ENCODE measurements at regions not wholly inside any gene's neighbourhood (a gene's known extent, or its start where the extent isn't known, plus 50 kb on each side); places are given as distances from the start of the nearest gene placed in this dataset.

GRCh38 chr11:80944758-80945157, 1503.9 kb upstream of the TENM4 start:
- no peak overlapping the region for H3K9ac ChIP-seq (replicated peaks; ENCODE audit: extremely low read depth, insufficient read depth, low read length)
- H3K9me1 ChIP-seq (replicated peaks; ENCODE audit: control insufficient read depth, extremely low read depth, insufficient read depth, low read length) = no peaks in the 10 kb centered on the region
- ChIA-PET CTCF (no interaction called here), POLR2A (no interaction called here)
- H3K9me3 ChIP-seq (replicated peaks; ENCODE audit: control insufficient read depth, insufficient read depth, low read length) = no peaks in the 10 kb centered on the region
- intact Hi-C loops (cut with micrococcal nuclease) = no loop called here
- BruUV-seq (replicated peaks) = no TSS peak
- no peaks in the 10 kb centered on the region for H3K36me3 ChIP-seq (ENCODE audit: control insufficient read depth in 2 of 2, extremely low read depth in 1 of 2, insufficient read depth in 2 of 2, low read length in 2 of 2)
- DNase-seq (ENCODE audit: low read depth, low spot score) (no peak), FAIRE-seq (no peak)
- no peaks in the 10 kb centered on the region for H3K4me1 ChIP-seq (ENCODE audit: control insufficient read depth, extremely low read depth, insufficient read depth, low read length)
- H3K27me3 ChIP-seq (ENCODE audit: control insufficient read depth in 2 of 2, insufficient read depth in 2 of 2, low read length in 2 of 2) = no peaks in the 10 kb centered on the region
- no peaks in the 10 kb centered on the region for H4K20me1 ChIP-seq (replicated peaks; ENCODE audit: control insufficient read depth, extremely low read depth, insufficient read depth, low read length)
- H3K4me2 ChIP-seq (ENCODE audit: insufficient read depth, low read length) = no peak overlapping the region
- dilution Hi-C loops (cut with MboI; ENCODE audit: extremely low pct_ligation_motif_present, low sequenced_read_pairs) = no loop called here
- no peak for TF ChIP-seq MYC (IDR thresholded peaks at IDR 0.05; ENCODE audit: low read depth, low read length)
- TF ChIP-seq EZH2 (IDR thresholded peaks at IDR 0.05; ENCODE audit: borderline replicate concordance, low read depth, low read length, severe bottlenecking) = no peak
- TF ChIP-seq CTCF (IDR thresholded peaks at IDR 0.05; ENCODE audit: extremely low read depth in 1 of 2, insufficient read depth in 1 of 2, low read depth in 1 of 2, low read length in 2 of 2) = no peak
- no peak for TF ChIP-seq POLR2A (IDR thresholded peaks at IDR 0.05; ENCODE audit: low read depth, low read length)
- no peak for TF ChIP-seq JUN (IDR thresholded peaks at IDR 0.05; ENCODE audit: borderline replicate concordance, insufficient read depth, insufficient read length, low read depth)
- TF ChIP-seq POLR2AphosphoS5 (IDR thresholded peaks at IDR 0.05; ENCODE audit: insufficient read depth, low read depth, low read length) = no peak
- H2AFZ ChIP-seq (ENCODE audit: low read depth, low read length) = no peak overlapping the region
- no peak overlapping the region for H3K27ac ChIP-seq (ENCODE audit: insufficient read depth, low read depth, low read length)
- H3K4me3 ChIP-seq (replicated peaks in 1 of 3; ENCODE audit: insufficient read depth in 1 of 3, low read depth in 1 of 3, low read length in 3 of 3) = no peak overlapping the region
- H3K79me2 ChIP-seq (ENCODE audit: control insufficient read depth, insufficient read depth, low read length) = no peaks in the 10 kb centered on the region

GRCh38 chr11:80943226-80943625, 1502.4 kb upstream of the TENM4 start:
- CTCF ChIA-PET = no interaction called here
- H3K4me1 ChIP-seq (ENCODE audit: control insufficient read depth, extremely low read depth, insufficient read depth, low read length) = no peaks in the 10 kb centered on the region
- no peaks in the 10 kb centered on the region for H3K27me3 ChIP-seq (ENCODE audit: control insufficient read depth in 2 of 2, insufficient read depth in 2 of 2, low read length in 2 of 2)
- dilution Hi-C loops (cut with MboI; ENCODE audit: extremely low pct_ligation_motif_present, low sequenced_read_pairs) (no loop called here), intact Hi-C loops (cut with micrococcal nuclease) (no loop called here)
- POLR2A ChIA-PET = no interaction called here
- no peaks in the 10 kb centered on the region for H3K36me3 ChIP-seq (ENCODE audit: control insufficient read depth in 2 of 2, extremely low read depth in 1 of 2, insufficient read depth in 2 of 2, low read length in 2 of 2)
- H3K4me3 ChIP-seq (replicated peaks in 1 of 3; ENCODE audit: insufficient read depth in 1 of 3, low read depth in 1 of 3, low read length in 3 of 3) = no peak overlapping the region
- no peaks in the 10 kb centered on the region for H4K20me1 ChIP-seq (replicated peaks; ENCODE audit: control insufficient read depth, extremely low read depth, insufficient read depth, low read length)
- TF ChIP-seq CTCF (IDR thresholded peaks at IDR 0.05; ENCODE audit: extremely low read depth in 1 of 2, insufficient read depth in 1 of 2, low read depth in 1 of 2, low read length in 2 of 2) = no peak
- TF ChIP-seq JUN (IDR thresholded peaks at IDR 0.05; ENCODE audit: borderline replicate concordance, insufficient read depth, insufficient read length, low read depth) = no peak
- no peak for TF ChIP-seq POLR2A (IDR thresholded peaks at IDR 0.05; ENCODE audit: low read depth, low read length)
- no peak for TF ChIP-seq FOS (IDR thresholded peaks at IDR 0.05; ENCODE audit: borderline replicate concordance, insufficient read depth, low read length)
- TF ChIP-seq MYC (IDR thresholded peaks at IDR 0.05; ENCODE audit: low read depth, low read length) = no peak
- no peak for TF ChIP-seq MAX (IDR thresholded peaks at IDR 0.05; ENCODE audit: insufficient read depth, insufficient read length)
- no peak for TF ChIP-seq GATA2 (IDR thresholded peaks at IDR 0.05; ENCODE audit: insufficient read depth, insufficient read length, low read depth, low read length)
- TF ChIP-seq POLR2AphosphoS5 (IDR thresholded peaks at IDR 0.05; ENCODE audit: insufficient read depth, low read depth, low read length) = no peak
- no peak for TF ChIP-seq EZH2 (IDR thresholded peaks at IDR 0.05; ENCODE audit: borderline replicate concordance, low read depth, low read length, severe bottlenecking)
- H2AFZ ChIP-seq (ENCODE audit: low read depth, low read length) = no peak overlapping the region
- no peak overlapping the region for H3K9ac ChIP-seq (replicated peaks; ENCODE audit: extremely low read depth, insufficient read depth, low read length)
- DNase-seq (ENCODE audit: low read depth, low spot score) (no peak), FAIRE-seq (no peak)
- H3K79me2 ChIP-seq (ENCODE audit: control insufficient read depth, insufficient read depth, low read length) = no peaks in the 10 kb centered on the region
- H3K9me3 ChIP-seq (replicated peaks; ENCODE audit: control insufficient read depth, insufficient read depth, low read length) = no peaks in the 10 kb centered on the region
- no peak overlapping the region for H3K27ac ChIP-seq (ENCODE audit: insufficient read depth, low read depth, low read length)
- H3K4me2 ChIP-seq (ENCODE audit: insufficient read depth, low read length) = no peak overlapping the region
- BruUV-seq (replicated peaks) = no TSS peak
- H3K9me1 ChIP-seq (replicated peaks; ENCODE audit: control insufficient read depth, extremely low read depth, insufficient read depth, low read length) = no peaks in the 10 kb centered on the region
